Breast epithelium (tissue), 3 donors: ENCODE measurements at regions not wholly inside any gene's neighbourhood (a gene's known extent, or its start where the extent isn't known, plus 50 kb on each side); places are given as distances from the start of the nearest gene placed in this dataset.

Experiments
- POLR2A ChIP-seq: fragments of 450-650 bp; IDR thresholded peaks from one replicate; pipeline ENCODE4 v1.6.1; 2016; ENCODE audit warnings: antibody characterized with exemption, mild to moderate bottlenecking, moderate library complexity
- TF ChIP-seq, protein P1 (sequence below), 3 donors: fragments of 450-650 bp; IDR thresholded peaks; one replicate each; pipeline ENCODE4 v1.5.1; 2016 to 2017; ENCODE audit warnings: antibody characterized with exemption in 3 of 3, mild to moderate bottlenecking in 3 of 3, moderate library complexity in 3 of 3

GRCh38 chr6:116997496-116997895, 120.5 kb downstream of the RFX6 start:
- no peak for TF ChIP-seq POLR2A
- TF ChIP-seq, protein P1, sequence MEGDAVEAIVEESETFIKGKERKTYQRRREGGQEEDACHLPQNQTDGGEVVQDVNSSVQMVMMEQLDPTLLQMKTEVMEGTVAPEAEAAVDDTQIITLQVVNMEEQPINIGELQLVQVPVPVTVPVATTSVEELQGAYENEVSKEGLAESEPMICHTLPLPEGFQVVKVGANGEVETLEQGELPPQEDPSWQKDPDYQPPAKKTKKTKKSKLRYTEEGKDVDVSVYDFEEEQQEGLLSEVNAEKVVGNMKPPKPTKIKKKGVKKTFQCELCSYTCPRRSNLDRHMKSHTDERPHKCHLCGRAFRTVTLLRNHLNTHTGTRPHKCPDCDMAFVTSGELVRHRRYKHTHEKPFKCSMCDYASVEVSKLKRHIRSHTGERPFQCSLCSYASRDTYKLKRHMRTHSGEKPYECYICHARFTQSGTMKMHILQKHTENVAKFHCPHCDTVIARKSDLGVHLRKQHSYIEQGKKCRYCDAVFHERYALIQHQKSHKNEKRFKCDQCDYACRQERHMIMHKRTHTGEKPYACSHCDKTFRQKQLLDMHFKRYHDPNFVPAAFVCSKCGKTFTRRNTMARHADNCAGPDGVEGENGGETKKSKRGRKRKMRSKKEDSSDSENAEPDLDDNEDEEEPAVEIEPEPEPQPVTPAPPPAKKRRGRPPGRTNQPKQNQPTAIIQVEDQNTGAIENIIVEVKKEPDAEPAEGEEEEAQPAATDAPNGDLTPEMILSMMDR (IDR thresholded peaks at IDR 0.05): no peak
